ENCODE measurements at regions not wholly inside any gene's neighbourhood (a gene's known extent, or its start where the extent isn't known, plus 50 kb on each side); places are given as distances from the start of the nearest gene placed in this dataset.
A peak's percentile ranks its signal among the peaks of the same experiment; 100 is the strongest.

GRCh38 chr13:105790923-105791322 lies 744.5 kb downstream of the EFNB2 start:
- H3K27ac ChIP-seq = no peak overlapping the region
- TF ChIP-seq CTCF (IDR thresholded peaks at IDR 0.05) = no peak
- intact Hi-C loops (cut with DNase I) = no loop called here

GRCh38 chr13:105788530-105788929 lies 746.9 kb downstream of the EFNB2 start:
- H3K4me3 ChIP-seq = no peak overlapping the region
- no peak for TF ChIP-seq CTCF (IDR thresholded peaks at IDR 0.05)
- no peaks in the 10 kb centered on the region for H3K4me1 ChIP-seq
- no peaks in the 10 kb centered on the region for H3K9me3 ChIP-seq
- intact Hi-C loops (cut with DNase I) = no loop called here
- no peak for DNase-seq
- no peaks in the 10 kb centered on the region for H3K36me3 ChIP-seq
- ATAC-seq = no peak
- no peak overlapping the region for H3K27ac ChIP-seq
- no peaks in the 10 kb centered on the region for H3K27me3 ChIP-seq (ENCODE audit: low read depth)

More at GRCh38 chr13:105790923-105791322, 744.5 kb downstream of the EFNB2 start:
- ATAC-seq = no peak
- H3K36me3 ChIP-seq = no peaks in the 10 kb centered on the region
- H3K4me3 ChIP-seq = no peak overlapping the region
- H3K27me3 ChIP-seq (ENCODE audit: low read depth) = no peaks in the 10 kb centered on the region
- no peak for DNase-seq
- H3K9me3 ChIP-seq = no peaks in the 10 kb centered on the region
- no peaks in the 10 kb centered on the region for H3K4me1 ChIP-seq

- Histone ChIP-seq H3K27ac (no peak overlapping the region), H3K9me3 (no peaks in the 10 kb centered on the region), H3K36me3 (no peaks in the 10 kb centered on the region), H3K4me1 (no peaks in the 10 kb centered on the region), H3K4me3 (no peak overlapping the region), H3K27me3 (ENCODE audit: low read depth) (no peaks in the 10 kb centered on the region)
- peak in 1 of 2 donors; percentile 35 for ATAC-seq
- no peak for DNase-seq
- intact Hi-C loops (cut with DNase I) = no loop called here
- no peak for TF ChIP-seq CTCF (IDR thresholded peaks at IDR 0.05)
These were observed 747.8 kb downstream of the EFNB2 start for GRCh38 chr13:105787632-105788031.

GRCh38 chr13:105785436-105785835 lies 750.0 kb downstream of the EFNB2 start:
- intact Hi-C loops (cut with DNase I) = no loop called here
- ATAC-seq (no peak), DNase-seq (no peak)
- H3K4me1 ChIP-seq = no peaks in the 10 kb centered on the region
- H3K9me3 ChIP-seq = no peaks in the 10 kb centered on the region
- no peaks in the 10 kb centered on the region for H3K27me3 ChIP-seq (ENCODE audit: low read depth)
- H3K27ac ChIP-seq = no peak overlapping the region
- no peak overlapping the region for H3K4me3 ChIP-seq
- no peaks in the 10 kb centered on the region for H3K36me3 ChIP-seq
- TF ChIP-seq CTCF (IDR thresholded peaks at IDR 0.05) = no peak

- H3K9me3 ChIP-seq = no peaks in the 10 kb centered on the region
- TF ChIP-seq CTCF (IDR thresholded peaks at IDR 0.05) = no peak
- no peak overlapping the region for H3K27ac ChIP-seq
- no peaks in the 10 kb centered on the region for H3K27me3 ChIP-seq (ENCODE audit: low read depth)
- no peak for ATAC-seq
- no peak for DNase-seq
- H3K36me3 ChIP-seq = no peaks in the 10 kb centered on the region
- H3K4me3 ChIP-seq = no peak overlapping the region
- no peaks in the 10 kb centered on the region for H3K4me1 ChIP-seq
- intact Hi-C loops (cut with DNase I) = no loop called here
These were observed 752.2 kb downstream of the EFNB2 start for GRCh38 chr13:105783261-105783660.

GRCh38 chr13:105778196-105778595 lies 757.3 kb downstream of the EFNB2 start:
- ATAC-seq = peak in 1 of 2 donors; percentile 33
- no peaks in the 10 kb centered on the region for H3K27me3 ChIP-seq (ENCODE audit: low read depth)
- no peak for DNase-seq
- no peak overlapping the region for H3K4me3 ChIP-seq
- intact Hi-C loops (cut with DNase I) = no loop called here
- peaks cover 12% of the 10 kb centered on the region for H3K4me1 ChIP-seq
- TF ChIP-seq CTCF (IDR thresholded peaks at IDR 0.05) = no peak
- H3K9me3 ChIP-seq = no peaks in the 10 kb centered on the region
- H3K27ac ChIP-seq = no peak overlapping the region
- H3K36me3 ChIP-seq = no peaks in the 10 kb centered on the region
